Thyroid gland (tissue), 4 donors: ENCODE measurements at regions not wholly inside any gene's neighbourhood (a gene's known extent, or its start where the extent isn't known, plus 50 kb on each side); places are given as distances from the start of the nearest gene placed in this dataset.

Source experiments
- DNase-seq, 2 donors: peaks; one replicate each; pipeline ENCODE4 v3.0.0-alpha.2; 2019
- H3K27ac ChIP-seq, 3 donors: fragments of 200-600 bp; sonication (generic); 1 replicate in 2 of 3; 2 replicates in 1 of 3; pipeline ENCODE4 v1.5.1; 2016 to 2019; ENCODE audit warnings: mild to moderate bottlenecking in 1 of 3, moderate library complexity in 1 of 3
- H3K27me3 ChIP-seq: fragments of 200-600 bp; sonication (generic); one replicate; pipeline ENCODE4 v1.5.1; 2019
- H3K36me3 ChIP-seq, 2 donors: fragments of 200-600 bp; sonication (generic); one replicate each; pipeline ENCODE4 v1.5.1; 2016 to 2019
- H3K4me1 ChIP-seq, 2 donors: fragments of 200-600 bp; sonication (generic); one replicate each; pipeline ENCODE4 v1.5.1; 2017 to 2019
- H3K4me3 ChIP-seq, 3 donors: fragments of 200-600 bp; sonication (generic); replicated peaks in 1 of 3; 1 replicate in 2 of 3; 2 replicates in 1 of 3; pipeline ENCODE4 v1.5.1; 2016; ENCODE audit warnings: mild to moderate bottlenecking in 1 of 3
- H3K9me3 ChIP-seq: fragments of 200-600 bp; sonication (generic); one replicate; pipeline ENCODE4 v1.5.1; 2017
- CTCF ChIP-seq, 6 experiments: fragments of 200-600 bp in 3 of 6; fragments of 450-650 bp in 3 of 6; sonication (generic) in 3 of 6; IDR thresholded peaks; one replicate each; pipeline ENCODE4 v1.5.1; 2016 to 2019; ENCODE audit warnings: antibody characterized with exemption in 6 of 6, mild to moderate bottlenecking in 2 of 6, inconsistent platforms in 1 of 6, moderate library complexity in 1 of 6
- POLR2A ChIP-seq, 2 donors: fragments of 450-650 bp; IDR thresholded peaks; one replicate each; pipeline ENCODE4 v1.6.1; 2017; ENCODE audit warnings: antibody characterized with exemption in 2 of 2, mild to moderate bottlenecking in 2 of 2, moderate library complexity in 1 of 2
- WGBS, 2 donors: methylation state at CpG; one replicate each; pipeline ENCODE4 v1.1.5; 2017; 5-methylcytosine and 5-hydroxymethylcytosine counted together
- intact Hi-C: fragments of 100-400 bp; cut with DNase I; formaldehyde crosslinking; loops from one replicate; pipeline ENCODE4 v1.15.1; 2023

DNA sequence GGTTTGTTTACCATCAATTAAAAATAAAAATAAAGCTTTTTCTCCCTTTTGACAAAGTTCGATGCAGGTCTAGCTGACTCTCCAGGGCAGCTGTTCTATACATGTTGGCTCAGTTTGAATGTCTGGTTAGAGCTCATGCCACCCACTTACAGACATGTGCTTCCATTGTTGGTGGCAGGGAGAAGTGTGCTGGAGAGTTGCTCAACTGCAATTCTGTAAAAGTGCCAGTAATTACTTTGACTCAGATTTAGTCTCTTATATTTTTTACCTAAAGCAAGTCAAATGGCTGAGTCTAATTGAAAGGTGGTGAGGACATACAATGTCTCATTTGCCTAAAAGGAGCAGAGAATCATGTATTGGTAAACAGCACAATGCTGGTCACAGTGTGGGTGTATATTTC lies 609.1 kb upstream of the SYT4 start:
- 83 to 86% methylated on average over 1 of the region's 1 CpG for WGBS, 2 donors
- intact Hi-C loops = no loop called here

DNA sequence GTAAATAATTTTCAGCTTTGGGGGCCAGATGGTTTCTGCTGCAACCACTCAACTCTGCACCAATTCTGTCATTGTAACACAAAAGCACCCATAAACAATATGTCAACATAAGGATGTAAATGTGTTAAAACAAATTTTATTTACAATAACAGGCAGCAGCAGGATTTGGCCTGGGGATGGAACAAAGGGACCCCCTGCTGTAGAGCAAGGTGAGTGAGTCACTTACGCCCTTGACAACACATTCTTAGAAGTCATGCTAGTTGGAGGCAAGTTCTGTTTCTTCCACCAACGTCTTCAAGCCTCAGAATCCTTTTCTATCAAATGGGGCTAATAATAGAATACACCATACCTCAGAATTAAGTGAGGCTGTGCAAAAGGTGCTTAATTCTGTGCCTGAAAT lies 610.2 kb upstream of the SYT4 start:
- Histone ChIP-seq H3K27me3 (no peaks in the 10 kb centered on the region), H3K36me3 (no peaks in the 10 kb centered on the region), H3K9me3 (no peaks in the 10 kb centered on the region), H3K4me3 (no peak overlapping the region), H3K27ac (no peak overlapping the region), H3K4me1 (no peaks in the 10 kb centered on the region)
- no peak for DNase-seq
- TF ChIP-seq POLR2A (IDR thresholded peaks at IDR 0.05) (no peak), CTCF (IDR thresholded peaks at IDR 0.05) (no peak)
- intact Hi-C loops = no loop called here
- 70 to 90% methylated on average over 2 of the region's 2 CpGs for WGBS, 2 donors

More for the DNA sequence above, 609.1 kb upstream of the SYT4 start:
- Histone ChIP-seq H3K4me1 (no peaks in the 10 kb centered on the region), H3K36me3 (no peaks in the 10 kb centered on the region), H3K4me3 (no peak overlapping the region), H3K9me3 (no peaks in the 10 kb centered on the region), H3K27ac (no peak overlapping the region), H3K27me3 (no peaks in the 10 kb centered on the region)
- no peak for DNase-seq
- no peak for TF ChIP-seq CTCF (IDR thresholded peaks at IDR 0.05)
- no peak for TF ChIP-seq POLR2A (IDR thresholded peaks at IDR 0.05)

DNA sequence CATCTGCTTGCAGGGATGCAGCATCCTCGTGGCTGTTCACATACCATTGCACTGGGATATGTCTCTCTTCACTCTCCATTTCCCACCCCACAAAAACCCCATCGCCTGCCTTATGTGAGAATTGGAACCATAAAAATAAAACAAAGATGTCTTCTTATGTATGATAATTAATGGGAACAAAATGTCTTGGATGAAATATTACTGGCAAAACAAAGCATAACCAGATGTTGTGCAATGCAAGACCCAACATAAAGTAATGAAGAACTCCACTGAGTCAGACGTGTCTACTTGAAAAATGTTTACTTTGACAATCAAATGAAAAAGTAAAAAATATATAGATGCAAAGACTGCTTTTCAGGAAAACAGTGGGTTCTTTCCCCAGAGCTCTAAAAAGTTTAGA lies 611.3 kb upstream of the SYT4 start:
- no peak for DNase-seq
- H3K4me3 ChIP-seq = no peak overlapping the region

DNA sequence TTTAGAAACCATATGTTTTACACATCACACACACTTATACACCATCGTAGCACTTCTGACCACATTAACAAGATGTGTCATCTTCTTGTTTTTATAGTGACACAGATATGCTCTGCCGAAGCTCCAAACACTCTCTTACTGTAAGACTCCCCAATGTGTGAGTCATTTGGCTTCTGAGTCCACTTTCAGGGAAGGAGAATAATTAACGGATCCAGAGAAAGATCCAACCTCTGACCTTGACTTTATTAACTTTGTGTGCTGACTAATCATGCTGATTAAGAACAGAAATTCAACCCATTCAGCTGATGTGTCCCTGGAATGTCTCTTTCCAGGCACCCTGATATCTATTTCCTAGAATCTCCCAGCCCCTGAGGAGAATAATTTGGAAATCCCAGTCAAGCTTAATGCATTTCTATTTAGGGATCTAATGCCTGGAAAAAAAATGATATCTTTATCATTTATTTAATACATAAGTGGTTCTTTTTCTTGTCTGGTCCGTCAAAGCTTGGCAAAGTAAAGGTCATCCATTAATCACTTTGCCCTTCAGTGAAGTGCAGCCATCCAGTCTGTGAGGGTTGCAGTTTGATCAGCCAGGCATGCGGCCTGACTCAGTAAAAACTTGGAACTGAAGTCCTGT lies 615.8 kb upstream of the SYT4 start:
- Histone ChIP-seq H3K36me3 (no peaks in the 10 kb centered on the region), H3K4me3 (no peak overlapping the region), H3K9me3 (no peaks in the 10 kb centered on the region), H3K4me1 (peaks cover 5 to 12% of the 10 kb centered on the region in 2 donors), H3K27ac (peak overlapping the region in 1 of 3 donors; percentile 3), H3K27me3 (no peaks in the 10 kb centered on the region)
- intact Hi-C loops = no loop called here
- DNase-seq = peak; percentile 35 to 39
- no peak for TF ChIP-seq POLR2A (IDR thresholded peaks at IDR 0.05)
- no peak for TF ChIP-seq CTCF (IDR thresholded peaks at IDR 0.05)
- 38 to 41% methylated on average over 5 of the region's 5 CpGs for WGBS, 2 donors

More for the DNA sequence above, 611.3 kb upstream of the SYT4 start:
- Histone ChIP-seq H3K27me3 (no peaks in the 10 kb centered on the region), H3K9me3 (no peaks in the 10 kb centered on the region), H3K4me1 (peaks cover 4 to 8% of the 10 kb centered on the region in 2 donors), H3K27ac (no peak overlapping the region), H3K36me3 (no peaks in the 10 kb centered on the region)
- intact Hi-C loops = no loop called here
- no peak for TF ChIP-seq CTCF (IDR thresholded peaks at IDR 0.05)
- no peak for TF ChIP-seq POLR2A (IDR thresholded peaks at IDR 0.05)
- WGBS, 2 donors = 64 to 72% methylated on average over 3 of the region's 3 CpGs

DNA sequence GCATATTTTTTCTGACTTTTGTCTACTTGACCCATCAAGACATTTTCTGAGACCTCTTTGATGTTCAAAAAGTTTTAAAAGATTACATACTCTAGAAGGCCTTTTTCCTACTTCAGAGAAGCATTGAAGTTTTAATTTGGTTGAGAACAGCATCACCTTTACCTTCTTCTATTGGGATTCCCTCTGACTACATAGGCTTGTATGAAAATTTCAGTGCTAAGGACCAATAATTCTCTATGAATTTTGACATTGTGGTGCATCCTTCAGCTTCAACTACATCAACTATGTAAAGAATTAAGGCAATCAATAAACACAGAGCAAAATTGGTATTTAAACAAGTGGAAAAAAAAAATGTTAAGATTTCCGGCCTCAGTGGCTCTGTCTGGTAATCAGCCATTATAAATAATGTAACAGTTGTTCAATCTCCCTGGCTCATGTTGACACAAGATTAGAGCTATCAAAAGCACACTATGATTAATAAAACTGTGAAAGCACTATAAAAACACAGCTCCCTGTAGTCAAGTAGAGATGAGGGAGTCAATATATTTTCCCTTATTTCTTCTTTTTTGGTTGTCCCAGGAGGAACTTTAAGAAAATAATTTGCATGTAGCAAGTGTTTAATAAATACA lies 627.0 kb upstream of the SYT4 start:
- TF ChIP-seq POLR2A (IDR thresholded peaks at IDR 0.05) = no peak
- TF ChIP-seq CTCF (IDR thresholded peaks at IDR 0.05) = no peak

More for the DNA sequence above, 627.0 kb upstream of the SYT4 start:
- Histone ChIP-seq H3K36me3 (no peaks in the 10 kb centered on the region), H3K27ac (no peak overlapping the region), H3K9me3 (no peaks in the 10 kb centered on the region), H3K4me1 (no peaks in the 10 kb centered on the region), H3K27me3 (no peaks in the 10 kb centered on the region), H3K4me3 (no peak overlapping the region)
- intact Hi-C loops = no loop called here
- no peak for DNase-seq
- WGBS, 2 donors = 82 to 83% methylated on average over 1 of the region's 1 CpG
